PC-9 (cell line): ENCODE measurements at regions not wholly inside any gene's neighbourhood (a gene's known extent, or its start where the extent isn't known, plus 50 kb on each side); places are given as distances from the start of the nearest gene placed in this dataset.

Experiments
- BruUV-seq: library from RNA; stranded (reverse); fragments of 400-500 nt; replicated peaks from 2 replicates; lab custom pipeline; 2021; lab: Mats Ljungman, UMichigan
- CTCF ChIA-PET: fragments of 300-600 bp; sonication (Branson Sonifier 250); formaldehyde crosslinking; loops from one replicate; lab custom pipeline; 2022; ENCODE audit warnings: antibody characterized with exemption; lab: Charles Lee
- POLR2A ChIA-PET: fragments of 300-600 bp; sonication (Branson Sonifier 250); formaldehyde crosslinking; loops from one replicate; lab custom pipeline; 2022; ENCODE audit warnings: antibody characterized with exemption; ENCODE audit not compliant: unreplicated experiment; lab: Charles Lee
- DNase-seq, 2 experiments: peaks; one replicate each; pipeline versions ENCODE4 v3.0.0 to v3.0.0-alpha.2; 2015 to 2022; ENCODE audit warnings: mixed read lengths in 1 of 2
- H2AFZ ChIP-seq: fragments of 200-600 bp; sonication (generic); 2 replicates; pipeline ENCODE4 v1.8.1; 2017; ENCODE audit warnings: antibody characterized with exemption
- H3F3A ChIP-seq: fragments of 200-600 bp; sonication (generic); 2 replicates; pipeline ENCODE4 v1.8.1; 2017; ENCODE audit warnings: antibody characterized with exemption, mild to moderate bottlenecking, low read depth; ENCODE audit not compliant: insufficient read depth
- H3K27ac ChIP-seq: fragments of 200-600 bp; sonication (generic); 2 replicates; pipeline ENCODE4 v1.6.1; 2016; ENCODE audit warnings: mixed run types
- H3K27me3 ChIP-seq: fragments of 200-600 bp; sonication (generic); 2 replicates; pipeline ENCODE4 v1.6.1; 2016; ENCODE audit warnings: low read depth, mixed run types; ENCODE audit not compliant: insufficient read depth
- H3K36me3 ChIP-seq: fragments of 200-600 bp; sonication (generic); 2 replicates; pipeline ENCODE4 v1.6.1; 2016; ENCODE audit warnings: low read depth, mixed run types
- H3K4me1 ChIP-seq: fragments of 200-600 bp; sonication (generic); replicated peaks from 2 replicates; pipeline ENCODE4 v1.6.1; 2016; ENCODE audit warnings: mixed run types; ENCODE audit not compliant: insufficient read depth
- H3K4me2 ChIP-seq: fragments of 200-600 bp; sonication (generic); 2 replicates; pipeline ENCODE4 v1.6.1; 2017; ENCODE audit warnings: mixed run types
- H3K4me3 ChIP-seq: fragments of 200-600 bp; sonication (generic); 2 replicates; pipeline ENCODE4 v1.6.1; 2016; ENCODE audit warnings: mixed run types
- H3K79me2 ChIP-seq: fragments of 200-600 bp; sonication (generic); 2 replicates; pipeline ENCODE4 v1.6.1; 2017; ENCODE audit warnings: low read depth, mixed run types
- H3K9me2 ChIP-seq: fragments of 200-600 bp; sonication (generic); 2 replicates; pipeline ENCODE4 v1.8.1; 2017; ENCODE audit warnings: mild to moderate bottlenecking; ENCODE audit not compliant: insufficient read depth
- H3K9me3 ChIP-seq: fragments of 200-600 bp; sonication (generic); 2 replicates; pipeline ENCODE4 v1.8.1; 2016; ENCODE audit warnings: low read depth; ENCODE audit not compliant: insufficient read depth
- H4K20me1 ChIP-seq: fragments of 200-600 bp; sonication (generic); 2 replicates; pipeline ENCODE4 v1.8.1; 2017; ENCODE audit not compliant: insufficient read depth
- EZH2 ChIP-seq: fragments of 200-600 bp; sonication (generic); IDR thresholded peaks from 2 replicates; pipeline ENCODE4 v1.8.0; 2017; ENCODE audit warnings: antibody characterized with exemption, low read depth
- intact Hi-C: fragments of 100-400 bp; cut with micrococcal nuclease; formaldehyde crosslinking; loops from one replicate; pipeline ENCODE4 v1.10.0; 2022; ENCODE audit not compliant: unreplicated experiment
- TF ChIP-seq, protein P1 (sequence below): fragments of 200-600 bp; sonication (generic); conservative IDR thresholded peaks from 2 replicates; pipeline ENCODE4 v1.6.1; 2017; ENCODE audit warnings: mixed run types, antibody characterized with exemption, mild to moderate bottlenecking, moderate library complexity

DNA sequence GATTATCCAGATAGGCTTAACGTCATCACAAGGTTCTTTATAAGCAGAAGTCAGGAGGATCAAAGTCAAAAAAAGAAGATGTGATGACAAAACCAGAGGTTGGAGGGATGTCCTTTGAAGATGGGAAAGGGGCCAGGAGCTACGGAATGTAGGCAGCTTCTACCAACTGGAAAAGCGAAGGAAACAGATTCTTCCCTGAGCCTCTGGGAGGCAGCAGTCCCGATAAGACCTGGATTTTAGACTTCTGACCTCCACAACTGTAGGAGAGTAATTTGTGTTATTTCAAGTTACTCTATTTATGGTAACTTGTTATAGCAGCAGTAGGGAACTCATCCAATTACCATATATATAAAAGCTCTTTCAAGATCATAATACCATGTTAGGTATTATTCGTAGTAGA lies 98.8 kb upstream of the MYCBP2 start:
- peaks cover 20% of the 10 kb centered on the region for H3K4me1 ChIP-seq
- no peaks in the 10 kb centered on the region for H3F3A ChIP-seq
- H3K4me2 ChIP-seq, result no peak overlapping the region
- H3K79me2 ChIP-seq, result no peaks in the 10 kb centered on the region
- TF ChIP-seq EZH2, result no peak
- TF ChIP-seq, protein P1, sequence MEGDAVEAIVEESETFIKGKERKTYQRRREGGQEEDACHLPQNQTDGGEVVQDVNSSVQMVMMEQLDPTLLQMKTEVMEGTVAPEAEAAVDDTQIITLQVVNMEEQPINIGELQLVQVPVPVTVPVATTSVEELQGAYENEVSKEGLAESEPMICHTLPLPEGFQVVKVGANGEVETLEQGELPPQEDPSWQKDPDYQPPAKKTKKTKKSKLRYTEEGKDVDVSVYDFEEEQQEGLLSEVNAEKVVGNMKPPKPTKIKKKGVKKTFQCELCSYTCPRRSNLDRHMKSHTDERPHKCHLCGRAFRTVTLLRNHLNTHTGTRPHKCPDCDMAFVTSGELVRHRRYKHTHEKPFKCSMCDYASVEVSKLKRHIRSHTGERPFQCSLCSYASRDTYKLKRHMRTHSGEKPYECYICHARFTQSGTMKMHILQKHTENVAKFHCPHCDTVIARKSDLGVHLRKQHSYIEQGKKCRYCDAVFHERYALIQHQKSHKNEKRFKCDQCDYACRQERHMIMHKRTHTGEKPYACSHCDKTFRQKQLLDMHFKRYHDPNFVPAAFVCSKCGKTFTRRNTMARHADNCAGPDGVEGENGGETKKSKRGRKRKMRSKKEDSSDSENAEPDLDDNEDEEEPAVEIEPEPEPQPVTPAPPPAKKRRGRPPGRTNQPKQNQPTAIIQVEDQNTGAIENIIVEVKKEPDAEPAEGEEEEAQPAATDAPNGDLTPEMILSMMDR, result no peak
- H3K9me3 ChIP-seq, result no peaks in the 10 kb centered on the region
- intact Hi-C loops, result no loop called here
- ChIA-PET CTCF (no interaction called here), POLR2A (no interaction called here)
- no peaks in the 10 kb centered on the region for H3K9me2 ChIP-seq
- H2AFZ ChIP-seq, result no peak overlapping the region
- DNase-seq, result no peak
- no peaks in the 10 kb centered on the region for H4K20me1 ChIP-seq
- H3K4me3 ChIP-seq, result no peak overlapping the region
- H3K36me3 ChIP-seq, result no peaks in the 10 kb centered on the region
- no peaks in the 10 kb centered on the region for H3K27me3 ChIP-seq
- no TSS peak for BruUV-seq
- H3K27ac ChIP-seq, result no peak overlapping the region

DNA sequence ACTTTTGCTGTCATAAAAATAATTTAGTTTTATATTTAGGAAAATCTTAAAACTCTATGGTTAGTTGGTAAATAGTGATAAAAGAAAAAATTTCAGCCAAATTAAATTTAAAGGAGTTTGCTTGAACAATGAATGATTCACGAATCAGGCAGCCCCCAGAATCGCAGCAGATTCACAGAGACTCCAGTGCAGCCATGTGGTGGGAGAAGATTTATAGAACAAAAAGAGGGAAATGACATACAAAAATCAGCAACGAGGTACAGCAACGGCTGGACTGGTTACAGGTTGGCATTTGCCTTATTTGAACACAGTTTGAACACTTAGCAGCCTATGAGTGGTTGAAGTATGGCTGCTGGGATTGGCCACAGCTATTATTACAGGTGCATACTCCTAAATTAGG lies 96.4 kb upstream of the MYCBP2 start:
- peaks cover 27% of the 10 kb centered on the region for H3K4me1 ChIP-seq
- H3K9me2 ChIP-seq, result no peaks in the 10 kb centered on the region
- H3F3A ChIP-seq, result no peaks in the 10 kb centered on the region
- H3K36me3 ChIP-seq, result no peaks in the 10 kb centered on the region
- no peak overlapping the region for H3K27ac ChIP-seq
- BruUV-seq, result no TSS peak
- CTCF ChIA-PET, result no interaction called here
- POLR2A ChIA-PET, result no interaction called here
- no peak for TF ChIP-seq EZH2
- TF ChIP-seq, protein P1, result no peak
- peak overlapping the region; percentile 72 for H2AFZ ChIP-seq
- H3K4me3 ChIP-seq, result peak overlapping the region; percentile 28; the same call in 1 of the 2 replicates
- intact Hi-C loops, result no loop called here
- no peaks in the 10 kb centered on the region for H3K9me3 ChIP-seq
- no peak for DNase-seq
- no peaks in the 10 kb centered on the region for H3K79me2 ChIP-seq
- H4K20me1 ChIP-seq, result no peaks in the 10 kb centered on the region
- H3K27me3 ChIP-seq, result no peaks in the 10 kb centered on the region
- peak overlapping the region; percentile 72 for H3K4me2 ChIP-seq

DNA sequence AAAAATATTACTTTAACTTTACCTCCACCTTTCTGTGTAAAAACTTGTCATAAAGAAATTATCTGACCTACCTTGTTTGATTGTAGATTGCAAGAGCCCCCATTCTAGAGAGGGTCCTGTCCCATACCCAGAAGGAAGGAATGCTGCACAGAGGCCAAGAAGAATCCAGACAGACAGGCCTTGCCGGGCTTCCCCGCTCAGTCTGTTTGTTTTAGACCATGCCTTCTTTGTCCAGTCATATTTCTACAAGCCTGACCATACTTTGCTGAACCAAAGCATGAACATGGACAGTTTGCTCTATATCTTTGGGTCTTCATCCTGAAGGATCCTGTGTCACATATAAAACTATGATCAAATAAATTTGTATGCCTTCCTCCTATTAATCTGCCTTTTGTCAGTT lies 95.8 kb upstream of the MYCBP2 start:
- Histone ChIP-seq H3K4me3 (peak overlapping the region; percentile 28; the same call in 1 of the 2 replicates), H3K27me3 (no peaks in the 10 kb centered on the region), H3K79me2 (no peaks in the 10 kb centered on the region), H4K20me1 (no peaks in the 10 kb centered on the region), H3K9me2 (no peaks in the 10 kb centered on the region), H3K4me2 (peak overlapping the region; percentile 72), H3F3A (no peaks in the 10 kb centered on the region), H3K4me1 (peaks cover 33% of the 10 kb centered on the region), H3K9me3 (no peaks in the 10 kb centered on the region), H3K36me3 (no peaks in the 10 kb centered on the region), H3K27ac (no peak overlapping the region), H2AFZ (peak overlapping the region; percentile 72)
- POLR2A ChIA-PET, result no interaction called here
- CTCF ChIA-PET, result no interaction called here
- peak; percentile 14 to 58 for DNase-seq
- intact Hi-C loops, result no loop called here
- TF ChIP-seq, protein P1, result no peak
- TF ChIP-seq EZH2, result no peak
- BruUV-seq, result no TSS peak
